Endothelial cell of umbilical vein (primary cell): ENCODE measurements at regions not wholly inside any gene's neighbourhood (a gene's known extent, or its start where the extent isn't known, plus 50 kb on each side); places are given as distances from the start of the nearest gene placed in this dataset.

Source experiments
- BruUV-seq: library from RNA; stranded (reverse); fragments of 400-500 nt; replicated peaks from 2 replicates; lab custom pipeline; 2021; lab: Mats Ljungman, UMichigan
- CTCF ChIA-PET: fragments of 300-600, 350-600 bp; sonication (Branson Sonifier 250); formaldehyde crosslinking; loops from one replicate; lab custom pipeline; 2021; ENCODE audit warnings: antibody characterized with exemption, inconsistent platforms; lab: Charles Lee
- POLR2A ChIA-PET: fragments of 300-600, 350-600 bp; sonication (Branson Sonifier 250); formaldehyde crosslinking; loops from one replicate; lab custom pipeline; 2021; ENCODE audit warnings: antibody characterized with exemption, inconsistent platforms; lab: Charles Lee
- DNase-seq: peaks from one replicate; pipeline ENCODE4 v3.0.0-alpha.2; 2011; ENCODE audit warnings: low read depth, low spot score
- FAIRE-seq: peaks from 2 replicates; lab custom pipeline; 2011; peaks lifted over from hg19 to GRCh38; lab: Jason Lieb, UNC
- H2AFZ ChIP-seq: 2 replicates; pipeline ENCODE4 v1.6.0; 2012; ENCODE audit warnings: low read depth, low read length, control low read depth, inconsistent platforms
- H3K27ac ChIP-seq: 2 replicates; pipeline ENCODE4 v1.5.1; 2011; ENCODE audit warnings: low read depth, mild to moderate bottlenecking, control low read depth, low read length, moderate library complexity; ENCODE audit not compliant: insufficient read depth
- H3K27me3 ChIP-seq, 2 experiments: 2 replicates each; pipeline versions ENCODE4 v1.6.0 to v1.6.1; 2011; ENCODE audit warnings: low read length in 2 of 2, mixed read lengths in 1 of 2; ENCODE audit not compliant: control insufficient read depth in 2 of 2, insufficient read depth in 2 of 2
- H3K36me3 ChIP-seq, 2 experiments: 2 replicates in 1 of 2; 3 replicates in 1 of 2; pipeline ENCODE4 v1.5.1; 2011; ENCODE audit warnings: low read length in 2 of 2, mild to moderate bottlenecking in 1 of 2, moderate library complexity in 1 of 2; ENCODE audit not compliant: control insufficient read depth in 2 of 2, insufficient read depth in 2 of 2; ENCODE audit errors: extremely low read depth in 1 of 2
- H3K4me1 ChIP-seq: 3 replicates; pipeline ENCODE4 v1.5.1; 2011; ENCODE audit warnings: mild to moderate bottlenecking, low read length; ENCODE audit not compliant: control insufficient read depth, insufficient read depth; ENCODE audit errors: extremely low read depth
- H3K4me2 ChIP-seq: 2 replicates; pipeline ENCODE4 v1.6.1; 2011; ENCODE audit warnings: low read length, control low read depth, mixed read lengths; ENCODE audit not compliant: insufficient read depth
- H3K4me3 ChIP-seq, 3 experiments: fragments of 200-600 bp in 1 of 3; sonication (generic), shearing (Covaris generic) in 1 of 3; replicated peaks in 1 of 3; 2 replicates each; pipeline ENCODE4 v1.5.1; 2011 to 2016; ENCODE audit warnings: control low read depth in 3 of 3, low read length in 3 of 3, mild to moderate bottlenecking in 2 of 3, inconsistent platforms in 1 of 3, low read depth in 1 of 3, moderate library complexity in 1 of 3; ENCODE audit not compliant: insufficient read depth in 1 of 3
- H3K79me2 ChIP-seq: 2 replicates; pipeline ENCODE4 v1.6.0; 2012; ENCODE audit warnings: low read length, inconsistent platforms; ENCODE audit not compliant: control insufficient read depth, insufficient read depth
- H3K9ac ChIP-seq: replicated peaks from 2 replicates; pipeline ENCODE3; 2011; ENCODE audit warnings: low read length, control low read depth; ENCODE audit not compliant: insufficient read depth; ENCODE audit errors: extremely low read depth
- H3K9me1 ChIP-seq: replicated peaks from 3 replicates; pipeline ENCODE4 v1.6.0; 2011; ENCODE audit warnings: mild to moderate bottlenecking, low read length; ENCODE audit not compliant: control insufficient read depth, insufficient read depth; ENCODE audit errors: extremely low read depth
- H3K9me3 ChIP-seq: replicated peaks from 2 replicates; pipeline ENCODE4 v1.5.1; 2012; ENCODE audit warnings: low read length, inconsistent platforms; ENCODE audit not compliant: control insufficient read depth, insufficient read depth
- H4K20me1 ChIP-seq: replicated peaks from 2 replicates; pipeline ENCODE3; 2011; ENCODE audit warnings: mild to moderate bottlenecking, low read length; ENCODE audit not compliant: control insufficient read depth, insufficient read depth; ENCODE audit errors: extremely low read depth
- CTCF ChIP-seq, 2 donors: IDR thresholded peaks; 1 replicate in 1 of 2; 2 replicates in 1 of 2; pipeline ENCODE4 v1.5.1; 2011; ENCODE audit warnings: low read length in 2 of 2, mild to moderate bottlenecking in 2 of 2, moderate library complexity in 2 of 2, control low read depth in 1 of 2, inconsistent platforms in 1 of 2, low read depth in 1 of 2; ENCODE audit not compliant: insufficient read depth in 1 of 2; ENCODE audit errors: extremely low read depth in 1 of 2
- EZH2 ChIP-seq: IDR thresholded peaks from 2 replicates; pipeline ENCODE4 v1.6.1; 2012; ENCODE audit warnings: borderline replicate concordance, low read depth, mild to moderate bottlenecking, moderate library complexity, low read length, inconsistent platforms; ENCODE audit not compliant: severe bottlenecking
- FOS ChIP-seq: IDR thresholded peaks from 2 replicates; pipeline ENCODE4 v1.6.1; 2011; ENCODE audit warnings: mild to moderate bottlenecking, low read length, moderate library complexity, borderline replicate concordance; ENCODE audit not compliant: insufficient read depth
- GATA2 ChIP-seq: IDR thresholded peaks from 2 replicates; pipeline ENCODE4 v1.7.0; 2011; ENCODE audit warnings: low read depth, mild to moderate bottlenecking, moderate library complexity, mixed read lengths, low read length; ENCODE audit not compliant: insufficient read length, insufficient read depth
- JUN ChIP-seq: IDR thresholded peaks from 2 replicates; pipeline ENCODE4 v1.6.1; 2011; ENCODE audit warnings: borderline replicate concordance, low read depth; ENCODE audit not compliant: insufficient read length, insufficient read depth
- MAX ChIP-seq: IDR thresholded peaks from 2 replicates; pipeline ENCODE4 v1.6.1; 2011; ENCODE audit not compliant: insufficient read depth, insufficient read length
- MYC ChIP-seq: IDR thresholded peaks from one replicate; pipeline ENCODE4 v1.6.1; 2011; ENCODE audit warnings: mild to moderate bottlenecking, low read depth, low read length
- POLR2A ChIP-seq: IDR thresholded peaks from 2 replicates; pipeline ENCODE4 v1.6.1; 2012; ENCODE audit warnings: low read depth, mild to moderate bottlenecking, control low read depth, low read length
- POLR2AphosphoS5 ChIP-seq: IDR thresholded peaks from 2 replicates; pipeline ENCODE4 v1.6.1; 2012; ENCODE audit warnings: low read depth, mild to moderate bottlenecking, control low read depth, low read length, moderate library complexity; ENCODE audit not compliant: insufficient read depth
- dilution Hi-C: fragments of 300-500 bp; cut with MboI; formaldehyde crosslinking; loops from one replicate; pipeline ENCODE4 v1.15.0; 2019; ENCODE audit warnings: low sequenced_read_pairs; ENCODE audit not compliant: extremely low pct_ligation_motif_present
- intact Hi-C: fragments of 100-400 bp; cut with micrococcal nuclease; formaldehyde crosslinking; loops from one replicate; pipeline ENCODE4 v1.10.0; 2022

DNA sequence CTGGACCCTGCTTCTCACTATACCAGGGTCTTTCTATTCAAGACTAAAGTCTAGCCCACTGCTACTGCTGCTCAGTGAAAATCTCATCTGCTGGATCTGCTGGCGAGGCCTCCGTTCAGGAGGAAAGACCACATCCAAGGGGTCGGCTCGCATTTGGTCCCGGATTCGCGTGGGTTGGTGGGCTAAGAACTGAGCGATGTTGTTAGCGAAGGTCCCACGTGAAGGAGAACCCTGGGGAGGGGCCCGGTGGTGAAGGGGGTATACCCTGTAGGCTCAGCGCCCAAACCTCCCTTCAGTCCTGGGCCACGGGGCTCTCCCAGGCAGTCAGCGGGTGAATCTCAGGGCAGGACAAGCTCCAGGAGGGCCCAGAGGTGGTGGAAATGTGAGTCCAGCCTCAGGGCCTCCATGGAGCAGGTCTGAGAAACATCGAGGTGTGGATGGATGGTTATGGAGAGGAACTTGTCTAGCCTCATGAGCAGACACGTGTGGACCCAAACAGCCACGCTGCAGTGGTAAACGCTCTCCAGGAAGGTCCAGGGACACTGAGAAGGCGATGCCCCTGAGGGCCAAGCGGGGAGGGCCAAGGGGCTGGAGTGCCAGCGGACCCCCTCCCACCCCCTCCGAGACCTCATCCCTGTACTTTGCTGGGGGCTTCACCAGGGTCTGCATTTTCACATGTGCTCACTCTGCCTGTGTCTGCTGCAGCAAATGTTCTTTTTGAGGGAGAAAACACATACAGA lies 152.3 kb downstream of the CTTN start:
- no peaks in the 10 kb centered on the region for H3K79me2 ChIP-seq
- no peaks in the 10 kb centered on the region for H4K20me1 ChIP-seq
- no peaks in the 10 kb centered on the region for H3K9me1 ChIP-seq
- no peaks in the 10 kb centered on the region for H3K9me3 ChIP-seq
- no peak for DNase-seq
- no peaks in the 10 kb centered on the region for H3K27me3 ChIP-seq
- H3K27ac ChIP-seq, result no peak overlapping the region
- ChIA-PET CTCF (no interaction called here), POLR2A (no interaction called here)
- H3K4me3 ChIP-seq, result no peak overlapping the region
- intact Hi-C loops, result no loop called here
- dilution Hi-C loops, result no loop called here
- no peaks in the 10 kb centered on the region for H3K4me1 ChIP-seq
- H3K36me3 ChIP-seq, result no peaks in the 10 kb centered on the region
- H3K4me2 ChIP-seq, result no peak overlapping the region
- no peak overlapping the region for H2AFZ ChIP-seq
- no peak overlapping the region for H3K9ac ChIP-seq
- BruUV-seq, result no TSS peak
- no peak for TF ChIP-seq JUN
- no peak for FAIRE-seq

DNA sequence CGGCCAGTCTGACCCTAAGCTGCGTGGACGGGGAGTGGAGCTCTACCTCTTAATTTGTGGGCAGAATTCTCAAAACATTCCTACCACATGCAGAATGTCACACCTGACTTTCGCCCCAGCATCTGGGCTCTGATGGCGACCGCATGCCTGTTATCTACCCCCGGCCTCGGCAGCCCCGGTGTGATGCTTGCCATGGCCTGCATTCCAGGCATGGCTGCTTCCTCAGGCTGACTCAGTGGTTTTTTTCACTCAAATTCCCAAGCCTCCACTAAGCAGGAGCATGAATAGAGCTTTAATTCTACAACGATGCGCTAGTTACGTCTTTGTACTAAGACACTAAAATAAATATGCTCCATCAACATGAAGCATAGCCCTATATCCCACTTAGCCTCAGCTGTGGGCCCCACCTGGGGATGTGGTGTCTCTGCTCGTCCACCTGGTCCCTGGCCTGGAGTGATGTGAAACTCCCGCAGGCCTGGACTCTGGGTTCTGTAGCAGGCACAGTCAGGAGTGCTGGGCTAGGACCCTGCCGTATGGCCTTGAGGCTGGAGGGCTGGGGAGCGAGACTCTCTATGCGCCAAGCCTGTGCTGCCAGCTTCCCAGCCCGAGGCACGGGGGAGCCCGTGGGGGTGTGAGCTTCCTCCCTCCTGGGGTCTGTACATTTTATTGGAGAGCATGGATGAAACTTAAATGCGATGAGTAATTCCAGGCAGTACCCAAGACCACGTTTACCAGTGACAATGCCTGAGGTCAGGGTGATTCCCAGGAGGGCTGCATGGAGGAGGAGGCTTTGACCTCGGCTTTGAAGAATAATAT lies 153.2 kb downstream of the CTTN start:
- no peak overlapping the region for H3K4me3 ChIP-seq
- H3K9me3 ChIP-seq, result no peaks in the 10 kb centered on the region
- no peaks in the 10 kb centered on the region for H3K36me3 ChIP-seq
- no peak for FAIRE-seq
- no peak for DNase-seq
- H3K79me2 ChIP-seq, result no peaks in the 10 kb centered on the region
- no peak for TF ChIP-seq MAX
- no peak for TF ChIP-seq FOS
- no peak for TF ChIP-seq GATA2
- no peak for TF ChIP-seq JUN
- no peak for TF ChIP-seq POLR2AphosphoS5
- TF ChIP-seq EZH2, result no peak
- no peak for TF ChIP-seq CTCF (IDR thresholded peaks at IDR 0.05; ENCODE audit: extremely low read depth in 1 of 2, insufficient read depth in 1 of 2, low read depth in 1 of 2, low read length in 2 of 2)
- no peak for TF ChIP-seq MYC
- no peak for TF ChIP-seq POLR2A
- no peaks in the 10 kb centered on the region for H3K4me1 ChIP-seq
- CTCF ChIA-PET, result no interaction called here
- dilution Hi-C loops, result no loop called here
- no peak overlapping the region for H3K27ac ChIP-seq
- H3K9me1 ChIP-seq, result no peaks in the 10 kb centered on the region
- intact Hi-C loops, result no loop called here
- POLR2A ChIA-PET, result no interaction called here
- H3K27me3 ChIP-seq, result no peaks in the 10 kb centered on the region
- H2AFZ ChIP-seq, result no peak overlapping the region
- H4K20me1 ChIP-seq, result no peaks in the 10 kb centered on the region
- H3K9ac ChIP-seq, result no peak overlapping the region
- BruUV-seq, result no TSS peak
- no peak overlapping the region for H3K4me2 ChIP-seq
